ENCODE measurements at regions not wholly inside any gene's neighbourhood (a gene's known extent, or its start where the extent isn't known, plus 50 kb on each side); places are given as distances from the start of the nearest gene placed in this dataset.
"Not testable (repeated sequence)": the region's sequence is repeated elsewhere in the genome, so short reads cannot be mapped to it uniquely, and the experiment has no call there.

DNA sequence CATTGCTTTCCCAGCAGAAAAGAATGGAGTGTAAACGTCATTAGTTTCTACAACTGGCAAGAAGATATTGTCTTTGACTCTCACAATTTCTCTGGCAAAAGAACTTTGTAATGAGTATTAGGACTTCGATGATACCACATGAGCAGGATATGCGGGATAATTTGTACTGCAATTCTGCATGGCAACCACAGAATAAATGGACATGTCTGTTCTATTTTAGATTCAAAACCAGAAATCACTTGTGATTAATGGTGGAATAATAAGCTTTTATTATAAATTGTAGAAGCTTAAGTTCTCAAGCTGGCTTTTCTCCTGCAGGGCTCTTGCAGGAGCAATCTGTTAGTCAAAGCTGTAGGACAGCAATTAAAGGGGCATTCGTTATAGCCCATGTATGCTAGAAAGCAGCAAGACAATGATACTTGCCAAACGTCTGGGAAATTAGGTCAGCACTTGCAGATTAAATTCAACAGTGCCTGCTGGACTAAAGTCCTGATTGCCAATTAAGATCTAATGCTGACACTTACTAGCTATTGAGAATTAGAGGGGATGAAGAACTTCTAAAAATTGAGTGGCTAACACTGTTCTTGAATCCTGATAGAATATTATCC lies 177.9 kb downstream of the PTH2R start:
- Mint-ChIP-seq H3K9me3 (no peaks in the 10 kb centered on the region), H3K36me3 (ENCODE audit: low read depth) (no peaks in the 10 kb centered on the region), H3K27me3 (no peaks in the 10 kb centered on the region)

DNA sequence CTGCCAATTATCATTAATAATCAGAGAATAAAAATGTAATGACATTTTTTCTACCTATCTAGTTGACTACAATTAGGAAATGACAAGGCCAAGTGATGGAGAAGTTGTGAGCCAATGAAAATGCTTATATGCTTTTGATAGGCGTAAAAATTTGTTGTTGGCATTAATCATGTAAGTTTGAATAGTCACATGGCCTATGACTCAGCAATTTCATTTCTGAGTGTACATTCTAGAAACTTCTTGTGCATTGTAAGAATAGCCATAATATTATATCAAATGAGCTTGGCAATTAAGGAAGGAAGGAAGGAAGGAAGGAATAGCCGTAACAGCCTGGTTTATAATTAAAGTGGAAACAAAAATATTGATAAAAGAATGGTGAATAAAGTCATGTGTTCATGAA lies 179.9 kb downstream of the PTH2R start:
- DNase-seq (no peak), ATAC-seq (no peak)
- Mint-ChIP-seq H3K27ac (no peak overlapping the region), H3K27me3 (no peaks in the 10 kb centered on the region), H3K4me1 (no peaks in the 10 kb centered on the region), H3K4me3 (no peak overlapping the region), H3K36me3 (ENCODE audit: low read depth) (no peaks in the 10 kb centered on the region), H3K9me3 (peaks cover 4% of the 10 kb centered on the region)

More for the DNA sequence above, 177.9 kb downstream of the PTH2R start:
- ATAC-seq (no peak), DNase-seq (no peak)
- Mint-ChIP-seq H3K27ac (no peak overlapping the region), H3K4me3 (no peak overlapping the region), H3K4me1 (no peaks in the 10 kb centered on the region)

DNA sequence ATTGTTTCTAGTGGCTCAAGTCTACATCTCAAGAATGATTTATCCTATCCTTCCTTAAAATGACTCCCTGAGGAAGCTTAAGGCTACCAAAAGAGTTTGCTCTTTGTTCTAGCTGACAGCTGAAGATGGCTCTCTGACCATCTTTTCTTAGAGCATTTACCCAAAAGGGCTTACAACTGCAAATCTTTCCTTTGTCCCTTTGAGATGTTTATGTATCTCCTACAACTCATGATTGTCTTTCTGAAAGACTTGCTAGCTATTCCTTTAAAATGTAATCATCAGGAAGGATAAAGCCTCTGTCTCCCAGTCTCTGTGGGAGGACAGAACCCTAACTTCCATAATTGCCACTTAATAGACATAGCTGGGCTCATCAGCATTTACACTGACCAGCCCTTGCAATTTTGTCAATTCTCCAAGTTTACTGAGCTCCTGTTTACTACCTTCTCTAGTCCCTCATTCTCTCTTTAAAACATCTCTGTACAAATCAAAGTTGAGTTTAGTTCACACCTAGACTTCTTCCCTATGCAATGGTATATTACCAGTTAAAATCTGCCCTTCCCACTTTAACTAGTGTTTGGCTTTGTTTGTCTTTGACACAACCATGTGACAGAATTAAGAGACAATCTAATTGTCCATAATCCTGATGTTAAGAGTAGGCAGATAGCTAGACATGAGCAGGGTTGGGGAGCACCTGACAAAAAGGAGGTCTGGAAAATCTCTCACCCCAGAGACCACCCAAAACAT lies 188.2 kb downstream of the PTH2R start:
- Mint-ChIP-seq H3K27ac (no peak overlapping the region), H3K27me3 (no peaks in the 10 kb centered on the region)

DNA sequence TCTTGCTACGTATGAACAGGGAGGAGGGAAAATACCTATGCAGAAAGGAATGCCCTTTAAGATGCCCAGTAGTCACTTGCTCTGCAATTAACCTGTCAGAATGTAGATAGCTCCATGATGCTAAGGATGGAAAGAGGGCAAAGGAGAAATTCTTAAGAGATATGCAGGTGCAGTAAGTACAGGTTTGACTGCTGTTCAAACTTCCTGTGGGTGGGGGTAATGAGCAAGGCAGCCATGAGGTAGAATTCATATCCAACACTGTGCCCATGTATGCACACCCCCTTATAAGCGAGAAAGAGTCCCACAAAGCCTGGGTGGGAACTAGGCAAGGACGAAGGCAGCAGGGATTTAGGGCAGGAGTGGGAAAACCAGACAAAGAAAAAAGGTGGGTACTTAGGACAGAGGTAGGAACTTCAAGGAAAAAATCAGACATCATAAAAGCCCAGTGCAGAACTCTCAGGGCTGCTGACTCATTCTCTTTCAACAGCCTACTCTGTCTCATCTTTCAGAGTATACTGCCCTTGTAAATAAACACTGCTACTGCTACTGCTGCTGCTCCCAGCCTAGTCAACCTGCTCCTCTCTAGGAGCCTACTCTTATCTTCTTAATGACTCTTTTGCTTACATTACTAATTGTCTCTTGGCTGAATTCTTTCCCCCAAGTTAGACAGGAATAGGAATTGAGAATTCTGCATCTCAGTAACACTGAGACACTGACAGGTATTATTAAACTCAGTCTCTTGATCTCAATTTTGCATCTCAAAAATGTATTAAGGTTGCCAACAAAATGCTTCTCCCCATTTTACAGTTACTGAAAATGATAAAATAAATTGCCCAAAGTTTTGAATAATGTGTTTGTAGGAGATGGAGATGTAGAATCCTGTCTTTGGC lies 189.0 kb downstream of the PTH2R start:
- Mint-ChIP-seq H3K27me3 (no peaks in the 10 kb centered on the region), H3K36me3 (ENCODE audit: low read depth) (no peaks in the 10 kb centered on the region), H3K4me1 (no peaks in the 10 kb centered on the region), H3K4me3 (no peak overlapping the region), H3K9me3 (peaks cover 11% of the 10 kb centered on the region), H3K27ac (no peak overlapping the region)
- DNase-seq, result no peak
- ATAC-seq, result no peak

More for the DNA sequence above, 188.2 kb downstream of the PTH2R start:
- no peak for DNase-seq
- no peak overlapping the region for H3K4me3 Mint-ChIP-seq
- no peaks in the 10 kb centered on the region for H3K36me3 Mint-ChIP-seq (ENCODE audit: low read depth)
- ATAC-seq, result no peak
- peaks cover 4% of the 10 kb centered on the region for H3K9me3 Mint-ChIP-seq
- H3K4me1 Mint-ChIP-seq, result no peaks in the 10 kb centered on the region

DNA sequence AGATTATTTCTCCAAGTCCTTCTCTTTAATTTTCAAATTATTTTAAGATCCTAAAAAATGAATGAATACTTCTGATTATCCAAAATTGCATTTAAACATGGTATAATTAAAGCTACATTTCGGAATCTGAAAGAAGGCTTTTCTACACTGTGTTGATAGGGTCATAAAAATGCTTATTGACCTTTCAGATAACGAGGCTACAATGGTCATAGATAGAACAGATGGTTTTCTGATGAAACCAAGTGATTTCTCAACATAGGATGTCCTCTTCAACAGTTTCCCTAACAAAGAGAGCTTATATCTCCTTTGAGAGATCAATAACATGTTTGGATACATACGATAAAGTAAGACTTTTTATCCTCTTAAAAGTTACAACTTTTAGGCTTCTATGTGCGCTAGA lies 201.1 kb downstream of the PTH2R start:
- Mint-ChIP-seq H3K4me3 (no peak overlapping the region), H3K4me1 (no peaks in the 10 kb centered on the region), H3K9me3 (peaks cover 7% of the 10 kb centered on the region), H3K27me3 (no peaks in the 10 kb centered on the region), H3K36me3 (ENCODE audit: low read depth) (no peaks in the 10 kb centered on the region), H3K27ac (no peak overlapping the region)
- no peak for DNase-seq
- ATAC-seq, result no peak

DNA sequence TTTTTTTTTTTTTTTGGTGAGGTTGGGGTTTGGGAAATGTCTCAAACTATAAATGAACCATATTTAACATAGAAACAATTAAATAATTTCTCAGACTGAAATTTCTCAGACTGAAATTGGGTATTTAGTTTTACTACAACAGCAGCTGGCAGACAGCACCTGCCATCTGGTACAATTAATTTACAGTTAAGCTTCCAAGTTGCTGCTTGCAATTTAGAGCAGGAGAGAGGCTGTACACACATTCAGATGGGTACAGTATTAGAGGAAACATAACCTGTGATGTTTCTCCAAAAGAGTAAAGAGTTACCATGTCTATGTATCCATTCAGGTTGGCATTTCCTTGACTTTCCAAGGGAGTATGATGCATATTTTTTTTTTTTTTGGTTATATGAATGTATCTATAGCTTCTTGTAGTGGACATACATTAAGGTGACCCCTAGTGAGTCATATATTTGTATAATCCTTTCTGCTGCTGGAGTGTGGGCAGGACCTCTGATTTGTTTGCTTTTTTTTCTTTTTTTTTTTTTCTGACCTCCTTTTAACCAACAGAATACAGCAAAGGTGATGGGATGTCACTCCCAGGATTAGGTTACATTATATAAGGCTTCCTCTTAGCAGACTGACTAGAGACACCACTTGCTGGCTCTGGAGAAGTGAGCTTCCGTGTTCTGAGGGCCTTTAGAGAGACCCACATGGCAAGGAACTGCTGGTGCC lies 201.7 kb downstream of the PTH2R start:
- ATAC-seq, result no peak
- DNase-seq, result no peak
- H3K27me3 Mint-ChIP-seq, result no peaks in the 10 kb centered on the region
- H3K9me3 Mint-ChIP-seq, result peaks cover 7% of the 10 kb centered on the region
- no peak overlapping the region for H3K27ac Mint-ChIP-seq
- no peak overlapping the region for H3K4me3 Mint-ChIP-seq
- no peaks in the 10 kb centered on the region for H3K4me1 Mint-ChIP-seq
- no peaks in the 10 kb centered on the region for H3K36me3 Mint-ChIP-seq (ENCODE audit: low read depth)

DNA sequence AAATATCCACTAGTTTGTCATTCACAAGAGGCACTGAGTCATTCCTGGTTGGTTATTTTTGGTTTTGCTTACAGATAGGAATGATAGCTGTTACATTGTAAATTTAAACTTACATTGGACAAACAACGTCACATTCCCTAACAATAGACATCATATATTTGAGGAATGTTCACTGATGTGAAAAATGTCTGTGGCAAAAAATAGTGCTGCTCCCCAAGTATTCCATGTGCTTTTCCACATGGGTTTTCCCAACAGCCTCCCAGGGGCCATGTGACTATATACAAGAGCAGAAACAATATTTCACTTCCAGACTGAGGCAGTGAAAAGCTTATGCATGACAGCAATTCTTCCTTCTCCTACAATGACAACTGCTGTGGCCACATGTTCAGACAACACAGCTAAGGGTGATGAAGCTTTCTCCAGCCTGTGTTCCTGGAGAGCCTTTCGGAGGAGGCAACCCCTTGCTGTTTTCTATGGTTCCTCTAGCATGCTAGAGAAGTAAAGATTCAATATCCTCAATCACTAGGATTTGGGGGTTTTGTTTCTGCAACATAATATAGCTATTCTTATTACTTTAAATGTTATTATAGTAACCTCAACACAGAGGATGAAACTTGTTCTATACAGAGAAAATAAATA lies 202.7 kb downstream of the PTH2R start:
- peaks cover 6% of the 10 kb centered on the region for H3K9me3 Mint-ChIP-seq
- H3K4me1 Mint-ChIP-seq, result no peaks in the 10 kb centered on the region
- ATAC-seq (no peak), DNase-seq (no peak)
- no peaks in the 10 kb centered on the region for H3K36me3 Mint-ChIP-seq (ENCODE audit: low read depth)
- no peak overlapping the region for H3K4me3 Mint-ChIP-seq
- no peak overlapping the region for H3K27ac Mint-ChIP-seq
- H3K27me3 Mint-ChIP-seq, result no peaks in the 10 kb centered on the region

DNA sequence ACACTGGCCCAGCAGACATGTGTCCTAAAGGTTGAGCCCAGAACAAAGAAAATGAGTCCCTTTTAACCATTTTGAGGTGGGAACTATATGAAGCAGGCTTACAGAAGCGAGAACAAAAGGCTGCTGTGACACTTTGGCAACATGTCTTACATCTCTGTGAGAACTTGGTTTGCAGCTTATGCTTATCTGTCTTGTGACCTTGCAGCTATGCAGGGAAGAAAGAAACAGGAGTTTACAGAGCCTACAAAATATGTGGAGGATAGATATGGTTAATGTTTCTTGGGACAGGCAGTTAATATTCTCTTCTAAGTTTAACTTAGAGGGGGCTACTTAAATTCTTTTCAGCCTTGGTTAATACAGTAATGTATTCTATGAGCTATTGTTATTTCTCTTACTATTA lies 209.1 kb downstream of the PTH2R start:
- DNase-seq; H3K4me3 Mint-ChIP-seq; H3K4me1 Mint-ChIP-seq; H3K9me3 Mint-ChIP-seq; H3K27ac Mint-ChIP-seq; ATAC-seq; H3K27me3 Mint-ChIP-seq; H3K36me3 Mint-ChIP-seq (ENCODE audit: low read depth): not testable (repeated sequence)

DNA sequence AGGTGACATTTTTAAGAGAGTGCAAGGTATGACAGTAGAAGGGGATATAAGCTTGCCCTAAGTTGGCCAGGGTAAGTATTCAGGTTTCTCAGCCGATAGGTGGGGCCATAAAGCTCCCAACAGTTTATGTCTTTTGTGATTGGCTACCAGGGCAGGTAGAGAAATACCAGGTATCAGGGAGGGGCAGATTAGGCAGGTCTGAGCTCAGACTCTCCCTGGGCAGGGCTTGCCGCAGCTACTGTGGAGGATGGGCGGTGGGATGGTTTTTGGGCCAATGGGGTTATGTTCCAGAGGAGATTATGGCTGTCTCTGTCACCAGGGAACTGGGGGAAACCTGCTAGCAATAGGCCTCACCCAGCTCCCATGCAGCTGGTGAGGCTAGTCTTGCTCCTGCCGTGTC lies 211.6 kb downstream of the PTH2R start:
- H3K27me3 Mint-ChIP-seq, result no peaks in the 10 kb centered on the region
- H3K4me3 Mint-ChIP-seq, result no peak overlapping the region
- no peak overlapping the region for H3K27ac Mint-ChIP-seq
- no peaks in the 10 kb centered on the region for H3K36me3 Mint-ChIP-seq (ENCODE audit: low read depth)
- no peaks in the 10 kb centered on the region for H3K9me3 Mint-ChIP-seq
- no peak for ATAC-seq
- DNase-seq, result no peak
- H3K4me1 Mint-ChIP-seq, result no peaks in the 10 kb centered on the region

DNA sequence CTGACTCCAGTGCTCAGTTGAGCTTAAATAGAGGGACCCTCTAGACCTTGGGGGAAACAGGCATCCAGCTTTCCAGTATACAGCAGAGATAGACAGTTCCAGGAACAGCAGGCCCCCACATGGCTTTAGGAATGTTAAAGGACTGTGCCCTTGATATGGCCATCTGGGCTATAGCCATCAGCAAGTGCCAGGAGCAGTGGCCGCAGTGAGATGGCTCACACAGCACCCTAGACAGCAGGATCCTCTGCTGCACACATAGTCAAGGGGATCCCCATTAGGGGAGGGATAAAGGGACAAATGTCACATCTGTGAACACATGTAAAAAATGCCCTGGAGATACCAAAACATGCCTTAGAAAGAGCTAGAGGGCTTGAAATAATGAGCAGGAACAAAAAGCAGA lies 213.4 kb downstream of the PTH2R start:
- no peaks in the 10 kb centered on the region for H3K36me3 Mint-ChIP-seq (ENCODE audit: low read depth)
- no peak overlapping the region for H3K4me3 Mint-ChIP-seq
- H3K9me3 Mint-ChIP-seq, result no peaks in the 10 kb centered on the region
- ATAC-seq (no peak), DNase-seq (no peak)
- H3K27me3 Mint-ChIP-seq, result no peaks in the 10 kb centered on the region
- H3K4me1 Mint-ChIP-seq, result no peaks in the 10 kb centered on the region
- no peak overlapping the region for H3K27ac Mint-ChIP-seq

DNA sequence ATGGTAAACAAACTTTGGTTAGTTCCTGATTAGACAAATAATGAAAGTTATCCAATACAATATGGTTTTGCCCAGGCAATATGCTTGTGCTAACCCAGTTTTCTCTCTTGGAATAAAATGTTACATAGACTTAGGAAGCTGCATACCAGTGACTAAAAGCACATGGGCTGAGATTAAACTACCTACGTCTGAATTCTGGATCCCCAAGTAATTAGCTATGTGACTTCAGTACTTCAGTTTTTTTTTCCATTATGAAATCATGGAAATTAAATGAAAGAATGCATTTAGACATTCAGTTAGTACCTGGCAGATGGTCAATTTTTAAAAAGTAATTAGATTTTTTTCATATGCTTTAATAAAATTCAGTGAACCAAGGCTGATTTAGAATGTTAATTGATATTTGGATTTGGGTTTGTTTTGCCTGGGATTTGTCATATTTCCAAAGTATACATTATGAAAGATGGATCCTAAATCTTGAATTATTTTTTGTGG lies 213.9 kb downstream of the PTH2R start:
- ATAC-seq, result no peak
- no peak overlapping the region for H3K4me3 Mint-ChIP-seq

DNA sequence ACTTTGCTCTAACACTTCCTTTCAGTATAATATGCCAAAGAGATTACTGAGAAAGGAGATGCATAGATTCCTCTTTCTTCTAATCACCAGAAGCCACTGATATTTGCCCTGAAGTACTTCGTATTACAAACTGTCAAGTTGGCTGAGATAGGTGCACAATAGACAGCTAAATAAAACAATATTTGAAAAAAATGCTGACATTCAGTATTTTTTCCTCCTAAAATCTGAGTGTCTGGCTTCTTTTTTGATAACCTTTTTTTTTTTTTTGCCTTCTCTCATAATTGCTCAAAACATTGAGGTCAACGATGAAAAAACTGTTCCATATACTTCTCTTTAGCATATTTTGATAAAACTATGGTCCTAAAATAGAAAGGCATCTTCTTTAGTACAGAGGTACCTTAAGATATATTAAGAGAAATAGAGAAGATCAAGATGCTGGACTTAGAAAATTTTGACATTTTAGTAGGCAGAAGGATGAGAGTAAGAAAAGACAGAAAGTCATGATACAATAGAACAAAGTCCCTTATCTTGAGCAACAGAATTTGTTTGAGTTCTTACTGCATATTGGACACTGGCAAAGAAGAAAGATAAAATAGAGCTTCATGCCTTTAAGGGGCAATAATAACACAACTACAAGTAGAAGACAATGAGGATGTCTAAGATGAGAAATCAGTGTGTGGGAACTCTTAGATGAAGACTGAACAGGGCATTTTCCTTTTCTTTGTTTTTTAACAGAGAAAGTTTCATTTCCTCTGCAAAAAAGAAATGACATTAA lies 220.7 kb downstream of the PTH2R start:
- H3K27me3 Mint-ChIP-seq, result no peaks in the 10 kb centered on the region
- H3K36me3 Mint-ChIP-seq (ENCODE audit: low read depth), result no peaks in the 10 kb centered on the region
- H3K4me3 Mint-ChIP-seq, result no peak overlapping the region
- DNase-seq (no peak), ATAC-seq (no peak)
- no peaks in the 10 kb centered on the region for H3K9me3 Mint-ChIP-seq
- H3K27ac Mint-ChIP-seq, result no peak overlapping the region
- H3K4me1 Mint-ChIP-seq, result no peaks in the 10 kb centered on the region

More for the DNA sequence above, 213.9 kb downstream of the PTH2R start:
- DNase-seq, result no peak
- Mint-ChIP-seq H3K9me3 (no peaks in the 10 kb centered on the region), H3K4me1 (no peaks in the 10 kb centered on the region), H3K27me3 (no peaks in the 10 kb centered on the region), H3K36me3 (ENCODE audit: low read depth) (no peaks in the 10 kb centered on the region), H3K27ac (no peak overlapping the region)

DNA sequence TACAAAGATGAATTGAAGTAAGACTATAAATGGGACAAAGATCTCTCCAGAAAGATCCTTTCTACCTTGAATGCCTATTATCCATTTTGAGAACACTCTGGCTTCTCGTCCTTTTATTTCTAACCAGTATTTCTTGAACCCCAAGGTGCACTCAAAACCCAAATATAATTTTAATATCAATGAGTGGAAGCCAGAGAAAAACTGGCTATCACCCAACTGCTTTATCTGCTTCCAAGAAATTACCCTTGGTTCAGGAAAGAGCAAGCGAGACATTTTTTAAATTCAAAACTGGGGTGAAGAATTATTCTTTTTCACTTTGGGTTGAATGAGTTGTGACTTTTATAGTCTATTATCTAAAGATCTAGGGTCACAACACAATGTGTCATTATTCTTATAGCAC lies 221.3 kb downstream of the PTH2R start:
- ATAC-seq, result no peak
- Mint-ChIP-seq H3K4me3 (no peak overlapping the region), H3K36me3 (ENCODE audit: low read depth) (no peaks in the 10 kb centered on the region), H3K9me3 (no peaks in the 10 kb centered on the region), H3K27me3 (no peaks in the 10 kb centered on the region), H3K4me1 (no peaks in the 10 kb centered on the region), H3K27ac (no peak overlapping the region)
- no peak for DNase-seq

All from activated naive CD8-positive, alpha-beta T cell treated with anti-CD3 and anti-CD28 coated beads, Interleukin-2, amount 50 U/mL, for 24 hours (primary cell).